Right atrium auricular region (tissue), 2 donors: ENCODE measurements at regions not wholly inside any gene's neighbourhood (a gene's known extent, or its start where the extent isn't known, plus 50 kb on each side); places are given as distances from the start of the nearest gene placed in this dataset.

Experiments
- DNase-seq: peaks from one replicate; pipeline ENCODE4 v3.0.0-alpha.2; 2019; ENCODE audit warnings: low spot score
- H3K27ac ChIP-seq, 2 donors: fragments of 200-600 bp; sonication (generic); 1 replicate in 1 of 2; 2 replicates in 1 of 2; pipeline ENCODE4 v1.5.1; 2016 to 2019
- H3K27me3 ChIP-seq, 2 donors: fragments of 200-600 bp; sonication (generic); one replicate each; pipeline versions ENCODE4 v1.5.1 to v1.6.0; 2017 to 2019
- H3K36me3 ChIP-seq: fragments of 200-600 bp; sonication (generic); one replicate; pipeline ENCODE4 v1.5.1; 2016
- H3K4me1 ChIP-seq, 2 donors: fragments of 200-600 bp; sonication (generic); one replicate each; pipeline versions ENCODE4 v1.5.1 to v1.6.0; 2017 to 2019
- H3K4me3 ChIP-seq, 2 donors: fragments of 200-600 bp; sonication (generic); 1 replicate in 1 of 2; 2 replicates in 1 of 2; pipeline ENCODE4 v1.5.1; 2017 to 2019; ENCODE audit warnings: mild to moderate bottlenecking in 1 of 2, moderate library complexity in 1 of 2
- H3K9me3 ChIP-seq, 2 donors: fragments of 200-600 bp; sonication (generic); one replicate each; pipeline ENCODE4 v1.5.1; 2019
- CTCF ChIP-seq, 2 donors: fragments of 200-600 bp; sonication (generic); IDR thresholded peaks; one replicate each; pipeline ENCODE4 v1.5.1; 2019; ENCODE audit warnings: antibody characterized with exemption in 2 of 2

GRCh38 chr13:58190577-58190976, 559.0 kb downstream of the PCDH17 start:
- Histone ChIP-seq H3K4me1 (no peaks in the 10 kb centered on the region), H3K36me3 (no peaks in the 10 kb centered on the region), H3K27ac (no peak overlapping the region), H3K27me3 (no peaks in the 10 kb centered on the region), H3K9me3 (no peaks in the 10 kb centered on the region), H3K4me3 (no peak overlapping the region)
- TF ChIP-seq CTCF (IDR thresholded peaks at IDR 0.05) = no peak
- no peak for DNase-seq

- Histone ChIP-seq H3K27me3 (no peaks in the 10 kb centered on the region), H3K9me3 (no peaks in the 10 kb centered on the region), H3K4me3 (no peak overlapping the region), H3K27ac (no peak overlapping the region), H3K36me3 (no peaks in the 10 kb centered on the region), H3K4me1 (no peaks in the 10 kb centered on the region)
- no peak for DNase-seq
- TF ChIP-seq CTCF (IDR thresholded peaks at IDR 0.05) = no peak
Measured at GRCh38 chr13:58191754-58192153, 560.2 kb downstream of the PCDH17 start.

GRCh38 chr13:58202099-58202498, 570.6 kb downstream of the PCDH17 start:
- Histone ChIP-seq H3K4me3 (no peak overlapping the region), H3K36me3 (no peaks in the 10 kb centered on the region), H3K27me3 (no peaks in the 10 kb centered on the region), H3K9me3 (no peaks in the 10 kb centered on the region), H3K27ac (no peak overlapping the region), H3K4me1 (no peaks in the 10 kb centered on the region)
- no peak for DNase-seq
- no peak for TF ChIP-seq CTCF (IDR thresholded peaks at IDR 0.05)

- H3K9me3 ChIP-seq = no peaks in the 10 kb centered on the region
Measured at GRCh38 chr13:58207501-58207900, 576.0 kb downstream of the PCDH17 start.

GRCh38 chr13:58235454-58235853, 603.9 kb downstream of the PCDH17 start:
- no peak overlapping the region for H3K4me3 ChIP-seq

More at GRCh38 chr13:58207501-58207900, 576.0 kb downstream of the PCDH17 start:
- Histone ChIP-seq H3K4me1 (no peaks in the 10 kb centered on the region), H3K36me3 (no peaks in the 10 kb centered on the region), H3K27me3 (no peaks in the 10 kb centered on the region), H3K4me3 (no peak overlapping the region), H3K27ac (no peak overlapping the region)
- no peak for DNase-seq
- no peak for TF ChIP-seq CTCF (IDR thresholded peaks at IDR 0.05)

More at GRCh38 chr13:58235454-58235853, 603.9 kb downstream of the PCDH17 start:
- H3K27ac ChIP-seq = no peak overlapping the region
- H3K9me3 ChIP-seq = no peaks in the 10 kb centered on the region
- no peaks in the 10 kb centered on the region for H3K4me1 ChIP-seq
- no peak for TF ChIP-seq CTCF (IDR thresholded peaks at IDR 0.05)
- no peaks in the 10 kb centered on the region for H3K36me3 ChIP-seq
- no peaks in the 10 kb centered on the region for H3K27me3 ChIP-seq
- no peak for DNase-seq
